Subcutaneous abdominal adipose tissue (tissue), 5 donors: ENCODE measurements at regions not wholly inside any gene's neighbourhood (a gene's known extent, or its start where the extent isn't known, plus 50 kb on each side); places are given as distances from the start of the nearest gene placed in this dataset.
"Not testable (repeated sequence)": the region's sequence is repeated elsewhere in the genome, so short reads cannot be mapped to it uniquely, and the experiment has no call there.

Source experiments
- H3K27ac ChIP-seq: one replicate; pipeline ENCODE4 v1.7.0; 2013; ENCODE audit warnings: low read depth, mild to moderate bottlenecking, inconsistent platforms, low read length, moderate library complexity
- H3K27me3 ChIP-seq, 5 donors: one replicate each; pipeline ENCODE4 v1.7.0; 2013; ENCODE audit warnings: low read length in 5 of 5, inconsistent platforms in 1 of 5; ENCODE audit not compliant: control insufficient read depth in 5 of 5, insufficient read depth in 4 of 5
- H3K36me3 ChIP-seq, 5 donors: one replicate each; pipeline ENCODE4 v1.7.0; 2013; ENCODE audit warnings: low read length in 5 of 5; ENCODE audit not compliant: control insufficient read depth in 5 of 5, insufficient read depth in 5 of 5
- H3K4me1 ChIP-seq, 5 donors: one replicate each; pipeline ENCODE4 v1.7.0; 2013; ENCODE audit warnings: low read length in 5 of 5, mild to moderate bottlenecking in 3 of 5, moderate library complexity in 1 of 5; ENCODE audit not compliant: control insufficient read depth in 5 of 5, insufficient read depth in 5 of 5
- H3K4me3 ChIP-seq, 5 donors: one replicate each; pipeline ENCODE4 v1.7.0; 2013; ENCODE audit warnings: low read length in 5 of 5, low read depth in 1 of 5
- H3K9ac ChIP-seq, 5 donors: one replicate each; pipeline ENCODE4 v1.7.0; 2013; ENCODE audit warnings: low read length in 5 of 5, mild to moderate bottlenecking in 4 of 5, moderate library complexity in 3 of 5
- H3K9me3 ChIP-seq, 5 donors: one replicate each; pipeline ENCODE4 v1.7.0; 2013; ENCODE audit warnings: low read length in 5 of 5; ENCODE audit not compliant: control insufficient read depth in 5 of 5
- donor health status: healthy.
- donor health status: healthy.
- donor health status: healthy.
- donor health status: healthy.
- donor health status: healthy.

- no peak overlapping the region for H3K9ac ChIP-seq
- no peaks in the 10 kb centered on the region for H3K4me1 ChIP-seq
- peaks cover 0 to 11% (median 0%) of the 10 kb centered on the region in 5 donors for H3K9me3 ChIP-seq
- no peak overlapping the region for H3K27ac ChIP-seq
- H3K36me3 ChIP-seq: no peaks in the 10 kb centered on the region
- no peaks in the 10 kb centered on the region for H3K27me3 ChIP-seq
- H3K4me3 ChIP-seq: no peak overlapping the region
These were observed 638.0 kb upstream of the RBFOX1 start for GRCh38 chr16:6694636-6695035.

- H3K4me3 ChIP-seq, H3K9ac ChIP-seq, H3K4me1 ChIP-seq, H3K36me3 ChIP-seq, H3K27me3 ChIP-seq, H3K27ac ChIP-seq: not testable (repeated sequence)
- H3K9me3 ChIP-seq: peaks cover 0 to 11% (median 0%) of the 10 kb centered on the region in 5 donors
These were observed 639.2 kb upstream of the RBFOX1 start for GRCh38 chr16:6693418-6693817.

- H3K4me1 ChIP-seq: no peaks in the 10 kb centered on the region
- H3K27me3 ChIP-seq: no peaks in the 10 kb centered on the region
- no peak overlapping the region for H3K9ac ChIP-seq
- no peak overlapping the region for H3K4me3 ChIP-seq
- H3K9me3 ChIP-seq: peaks cover 0 to 11% (median 0%) of the 10 kb centered on the region in 5 donors
- H3K36me3 ChIP-seq: no peaks in the 10 kb centered on the region
- no peak overlapping the region for H3K27ac ChIP-seq
These were observed 639.8 kb upstream of the RBFOX1 start for GRCh38 chr16:6692874-6693273.

GRCh38 chr16:6690741-6691140, 641.9 kb upstream of the RBFOX1 start:
- H3K4me3 ChIP-seq: no peak overlapping the region
- H3K36me3 ChIP-seq: no peaks in the 10 kb centered on the region
- no peaks in the 10 kb centered on the region for H3K27me3 ChIP-seq
- H3K9ac ChIP-seq: no peak overlapping the region
- no peaks in the 10 kb centered on the region for H3K4me1 ChIP-seq
- H3K9me3 ChIP-seq: peaks cover 0 to 18% (median 3%) of the 10 kb centered on the region in 5 donors
- no peak overlapping the region for H3K27ac ChIP-seq

- H3K36me3 ChIP-seq: no peaks in the 10 kb centered on the region
- no peaks in the 10 kb centered on the region for H3K27me3 ChIP-seq
- no peaks in the 10 kb centered on the region for H3K4me1 ChIP-seq
- no peak overlapping the region for H3K4me3 ChIP-seq
- H3K27ac ChIP-seq: no peak overlapping the region
- H3K9ac ChIP-seq: no peak overlapping the region
- peaks cover 0 to 18% (median 3%) of the 10 kb centered on the region in 5 donors for H3K9me3 ChIP-seq
These were observed 643.0 kb upstream of the RBFOX1 start for GRCh38 chr16:6689643-6690042.

- H3K9me3 ChIP-seq: peaks cover 0 to 8% (median 3%) of the 10 kb centered on the region in 5 donors
- no peaks in the 10 kb centered on the region for H3K27me3 ChIP-seq
- no peaks in the 10 kb centered on the region for H3K4me1 ChIP-seq
- H3K27ac ChIP-seq: no peak overlapping the region
- H3K9ac ChIP-seq: no peak overlapping the region
- H3K4me3 ChIP-seq: no peak overlapping the region
- no peaks in the 10 kb centered on the region for H3K36me3 ChIP-seq
These were observed 645.1 kb upstream of the RBFOX1 start for GRCh38 chr16:6687593-6687992.

- Histone ChIP-seq H3K4me1 (no peaks in the 10 kb centered on the region), H3K27me3 (peaks cover 0 to 2% (median 0%) of the 10 kb centered on the region in 5 donors), H3K9me3 (peaks cover 0 to 8% (median 3%) of the 10 kb centered on the region in 5 donors), H3K36me3 (no peaks in the 10 kb centered on the region), H3K27ac (no peak overlapping the region), H3K4me3 (no peak overlapping the region), H3K9ac (no peak overlapping the region)
These were observed 648.5 kb upstream of the RBFOX1 start for GRCh38 chr16:6684076-6684673.

GRCh38 chr16:6682142-6682811, 650.4 kb upstream of the RBFOX1 start:
- H3K4me3 ChIP-seq: no peak overlapping the region

GRCh38 chr16:6678586-6678985, 654.1 kb upstream of the RBFOX1 start:
- H3K9ac ChIP-seq: no peak overlapping the region
- peaks cover 0 to 2% (median 0%) of the 10 kb centered on the region in 5 donors for H3K27me3 ChIP-seq
- H3K4me1 ChIP-seq: no peaks in the 10 kb centered on the region
- H3K36me3 ChIP-seq: no peaks in the 10 kb centered on the region
- H3K27ac ChIP-seq: no peak overlapping the region
- H3K9me3 ChIP-seq: no peaks in the 10 kb centered on the region
- H3K4me3 ChIP-seq: no peak overlapping the region

More at GRCh38 chr16:6682142-6682811, 650.4 kb upstream of the RBFOX1 start:
- peaks cover 0 to under 1% (median 0%) of the 10 kb centered on the region in 5 donors for H3K9me3 ChIP-seq
- no peak overlapping the region for H3K9ac ChIP-seq
- peaks cover 0 to 2% (median 0%) of the 10 kb centered on the region in 5 donors for H3K27me3 ChIP-seq
- H3K4me1 ChIP-seq: no peaks in the 10 kb centered on the region
- no peak overlapping the region for H3K27ac ChIP-seq
- no peaks in the 10 kb centered on the region for H3K36me3 ChIP-seq

GRCh38 chr16:6674071-6674470, 658.6 kb upstream of the RBFOX1 start:
- Histone ChIP-seq H3K36me3 (no peaks in the 10 kb centered on the region), H3K9me3 (no peaks in the 10 kb centered on the region), H3K9ac (no peak overlapping the region), H3K27me3 (peaks cover 0 to 6% (median 0%) of the 10 kb centered on the region in 5 donors), H3K27ac (no peak overlapping the region), H3K4me3 (no peak overlapping the region), H3K4me1 (no peaks in the 10 kb centered on the region)
